ENCODE measurements at regions not wholly inside any gene's neighbourhood (a gene's known extent, or its start where the extent isn't known, plus 50 kb on each side); places are given as distances from the start of the nearest gene placed in this dataset.
"Not testable (repeated sequence)": the region's sequence is repeated elsewhere in the genome, so short reads cannot be mapped to it uniquely, and the experiment has no call there.

DNA sequence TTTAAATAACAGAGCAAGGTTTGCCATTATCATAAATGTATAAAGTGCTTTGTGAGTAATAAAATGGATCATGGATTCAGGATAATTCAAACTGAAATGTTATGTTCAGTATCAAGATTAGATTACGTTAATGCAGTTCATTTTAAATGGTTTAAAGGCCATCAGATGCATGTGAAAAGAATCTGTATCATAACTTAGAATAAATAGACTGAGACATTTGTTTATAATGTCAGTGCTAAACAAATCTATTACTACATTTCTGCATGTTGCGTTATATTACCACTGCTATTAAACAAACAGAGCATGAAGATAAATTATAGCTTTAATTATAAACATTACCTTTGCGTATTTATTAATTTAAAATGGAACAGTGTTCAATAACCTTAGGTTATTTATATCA lies 160.2 kb downstream of the TOX3 start:
- DNase-seq, result no peak

DNA sequence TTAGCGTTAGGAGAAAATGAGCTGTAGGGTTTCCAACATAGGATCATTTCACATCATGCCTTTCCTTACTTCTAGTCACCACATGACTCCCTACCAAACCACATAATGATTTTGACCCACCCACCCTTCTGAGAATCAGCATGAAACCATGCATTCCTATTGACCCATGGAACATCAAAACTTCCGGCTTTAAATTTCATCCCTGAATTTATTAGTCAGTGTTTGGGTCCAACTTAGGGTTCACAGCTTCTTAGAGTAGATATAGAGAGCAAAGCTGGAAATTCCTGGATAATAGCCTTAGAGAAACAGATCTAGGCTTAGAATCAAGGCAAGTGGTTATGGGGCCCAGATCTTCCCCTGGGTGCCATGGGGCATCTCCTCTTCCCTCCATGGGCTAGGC lies 162.6 kb downstream of the TOX3 start:
- DNase-seq, result no peak

GRCh38 chr16:52383640-52384292 lies 163.2 kb downstream of the TOX3 start:
- DNase-seq, result no peak

GRCh38 chr16:52383119-52383518 lies 163.8 kb downstream of the TOX3 start:
- DNase-seq, result no peak

GRCh38 chr16:52379551-52379950 lies 167.4 kb downstream of the TOX3 start:
- DNase-seq, result no peak

- no peak for DNase-seq
These were observed 170.2 kb downstream of the TOX3 start for GRCh38 chr16:52376676-52377280.

GRCh38 chr16:52372313-52372712 lies 174.6 kb downstream of the TOX3 start:
- no peak for DNase-seq

DNA sequence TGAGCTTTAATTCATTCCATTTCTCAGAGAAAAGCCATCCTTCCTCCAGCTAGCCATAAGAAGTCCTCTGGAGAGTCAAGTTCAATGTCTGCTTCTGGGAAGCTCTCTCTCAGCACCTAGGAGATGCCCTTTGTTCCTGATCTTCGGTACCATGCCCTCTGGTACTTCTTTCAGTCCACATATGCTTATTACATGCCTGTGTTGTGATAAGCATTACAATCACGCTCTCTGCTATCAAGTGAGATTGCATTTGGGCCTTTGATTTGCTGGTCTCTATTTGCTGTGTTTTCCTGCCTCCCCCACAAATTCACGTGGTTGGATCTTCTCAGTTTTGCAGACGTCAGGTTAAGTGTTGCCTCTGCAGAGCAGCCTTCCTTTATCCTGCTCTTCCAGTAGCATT lies 178.1 kb downstream of the TOX3 start:
- DNase-seq, result no peak

DNA sequence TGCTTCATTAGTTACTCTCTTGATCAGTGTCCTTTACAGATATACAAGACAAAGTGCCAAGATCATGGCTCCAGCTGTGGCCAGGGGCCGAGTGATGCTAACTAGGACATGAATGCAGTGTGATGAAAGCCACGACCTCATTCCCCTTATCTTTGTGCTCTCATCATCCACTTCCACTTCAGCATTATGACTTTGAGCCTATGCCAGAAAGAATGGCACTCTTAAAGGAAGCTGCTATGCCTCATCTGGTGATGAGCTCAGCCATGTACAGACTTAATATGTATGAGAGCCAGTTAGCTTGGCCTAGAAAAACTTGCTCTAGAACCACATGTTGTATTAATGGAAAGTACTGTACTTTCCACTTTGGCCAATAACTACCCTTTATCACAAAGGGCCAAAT lies 179.1 kb downstream of the TOX3 start:
- no peak for DNase-seq

GRCh38 chr16:52366983-52367382 lies 180.0 kb downstream of the TOX3 start:
- DNase-seq, result no peak

GRCh38 chr16:52364500-52364899 lies 182.4 kb downstream of the TOX3 start:
- no peak for DNase-seq

- DNase-seq, result no peak
These were observed 183.9 kb downstream of the TOX3 start for GRCh38 chr16:52363082-52363481.

GRCh38 chr16:52357711-52358110 lies 189.2 kb downstream of the TOX3 start:
- no peak for DNase-seq

DNA sequence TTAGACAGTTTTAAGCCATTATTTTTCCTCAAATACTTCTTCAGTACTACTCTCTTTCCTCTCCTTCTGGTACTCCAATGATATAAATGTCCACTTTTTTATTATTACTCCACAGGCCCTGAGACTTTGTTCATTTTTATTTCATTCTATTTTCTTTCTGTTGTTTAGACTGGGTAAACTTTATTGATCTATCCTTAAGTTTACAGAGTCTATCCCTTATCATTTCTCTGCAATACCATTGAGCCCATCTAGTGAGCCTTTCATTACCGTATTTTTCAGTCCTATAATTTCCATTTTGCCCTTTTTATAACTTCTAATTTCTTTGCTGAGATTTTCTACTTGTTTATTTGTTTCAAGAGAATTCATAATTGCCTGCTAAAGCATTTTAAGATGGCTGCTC lies 193.7 kb downstream of the TOX3 start:
- no peak for DNase-seq

- DNase-seq, result no peak
These were observed 195.5 kb downstream of the TOX3 start for GRCh38 chr16:52351451-52351850.

DNA sequence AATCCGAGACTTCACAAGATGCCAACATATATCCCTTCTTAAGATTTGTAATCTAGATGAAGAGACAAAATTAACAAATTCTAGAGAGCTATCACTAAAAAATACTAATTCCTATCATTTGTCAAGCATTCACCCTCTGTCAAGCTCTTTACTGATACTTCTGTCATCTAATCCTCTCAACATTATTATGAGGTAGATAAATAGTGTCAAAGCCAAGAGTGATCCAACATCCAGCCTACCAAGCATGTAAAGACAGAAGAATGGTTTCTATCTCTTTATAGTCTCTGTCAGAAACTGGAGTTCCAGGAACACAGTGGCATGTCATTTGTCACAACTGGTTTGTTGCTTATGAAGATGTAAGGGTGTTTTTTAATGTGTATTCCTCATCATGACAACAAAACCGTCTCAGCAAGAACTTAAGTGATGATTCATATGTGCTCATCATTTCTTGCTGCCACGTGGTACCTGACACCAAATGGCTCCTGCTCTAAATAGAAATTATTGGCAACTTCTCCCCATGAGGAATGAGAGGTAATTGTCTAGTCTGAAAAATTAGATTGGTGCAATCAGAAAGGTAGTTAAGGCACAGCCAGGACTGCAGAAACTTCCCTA lies 196.8 kb downstream of the TOX3 start:
- no peak for DNase-seq

- DNase-seq, result no peak
These were observed 200.2 kb downstream of the TOX3 start for GRCh38 chr16:52346709-52347108.

DNA sequence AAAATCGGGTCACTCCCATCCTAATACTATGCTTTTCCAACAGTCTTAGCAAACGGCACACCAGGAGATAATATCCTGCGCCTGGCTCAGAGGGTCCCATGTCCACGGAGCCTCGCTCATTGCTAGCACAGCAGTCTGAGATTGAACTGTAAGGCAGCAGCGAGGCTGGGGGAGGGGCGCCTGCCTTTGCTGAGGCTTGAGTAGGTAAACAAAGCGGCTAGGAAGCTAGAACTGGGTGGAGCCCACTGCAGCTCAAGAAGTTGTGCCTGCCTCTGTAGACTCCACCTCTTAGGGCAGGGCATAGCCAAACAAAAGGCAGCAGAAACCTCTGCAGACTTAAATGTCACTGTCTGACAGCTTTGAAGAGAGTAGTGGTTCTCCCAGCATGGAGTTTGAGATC lies 213.3 kb downstream of the TOX3 start:
- DNase-seq, result not testable (repeated sequence)

DNA sequence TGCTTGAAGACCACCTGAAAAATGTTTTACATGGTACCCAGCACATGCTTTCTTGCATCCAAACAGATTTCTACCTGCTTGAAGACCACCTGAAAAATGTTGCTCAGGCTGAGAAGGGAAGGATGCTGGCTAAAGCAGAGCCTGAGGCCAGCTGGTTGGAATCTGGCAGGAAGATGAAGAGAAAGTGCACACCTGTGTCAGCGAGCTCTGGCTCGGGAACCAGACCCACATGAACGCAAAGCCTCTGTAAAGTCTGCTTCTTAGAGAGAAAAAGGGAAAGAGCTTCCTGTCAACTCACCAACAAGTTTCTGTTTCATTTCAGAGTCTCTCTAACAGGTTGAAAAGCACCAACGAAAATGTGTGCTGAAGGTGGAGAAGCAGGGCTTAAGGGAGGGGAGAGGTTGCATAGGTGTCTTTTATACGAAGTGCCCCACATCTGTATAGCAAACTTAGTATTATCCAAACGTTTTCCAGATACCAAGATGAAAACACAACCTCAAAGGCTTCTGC lies 226.0 kb downstream of the TOX3 start:
- no peak for DNase-seq

GRCh38 chr16:52318302-52319009 lies 228.5 kb downstream of the TOX3 start:
- no peak for DNase-seq

DNA sequence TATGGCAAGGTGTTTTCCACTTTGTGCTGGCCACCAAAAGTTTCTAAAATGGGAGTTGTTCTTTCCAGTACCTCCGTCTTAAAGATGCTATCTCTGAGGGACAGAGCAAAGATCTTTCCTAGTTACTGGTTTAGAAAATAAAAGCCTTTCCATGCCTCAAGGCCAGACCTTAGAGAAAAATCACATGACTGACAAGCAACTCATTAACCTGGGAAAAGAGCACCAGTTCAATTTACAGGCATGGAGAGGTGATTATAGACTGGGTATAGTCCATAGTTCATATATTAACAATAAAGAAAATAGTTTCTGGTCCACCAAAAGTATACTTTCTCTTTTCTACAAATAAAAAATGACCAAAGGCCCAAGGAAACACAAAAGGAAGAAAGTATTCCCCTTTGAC lies 230.7 kb downstream of the TOX3 start:
- DNase-seq, result no peak

DNA sequence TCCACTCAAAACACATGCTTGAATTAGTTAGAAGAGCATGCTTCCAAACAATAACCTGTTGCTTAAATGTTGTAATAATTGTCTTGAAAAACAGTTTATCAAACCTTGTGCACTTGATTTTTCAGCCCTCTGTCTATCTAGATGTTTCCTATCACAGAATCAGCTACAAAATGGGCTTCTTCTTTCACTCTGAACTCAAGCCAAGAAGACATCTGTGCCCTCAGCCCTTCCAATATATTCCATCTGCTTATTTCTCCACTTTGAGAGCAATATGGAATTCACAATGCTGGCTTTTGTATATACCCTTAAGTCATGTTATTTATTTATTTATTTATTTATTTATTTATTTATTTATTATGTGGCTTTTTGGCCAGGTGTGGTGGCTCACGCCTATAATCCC lies 234.2 kb downstream of the TOX3 start:
- DNase-seq, result no peak

All from left hindlimb (tissue), 1 donor.